ENCODE measurements at regions not wholly inside any gene's neighbourhood (a gene's known extent, or its start where the extent isn't known, plus 50 kb on each side); places are given as distances from the start of the nearest gene placed in this dataset.
"Not testable (repeated sequence)": the region's sequence is repeated elsewhere in the genome, so short reads cannot be mapped to it uniquely, and the experiment has no call there.

GRCh38 chr1:86798608-86799291, 94.4 kb downstream of the SH3GLB1 start:
- Mint-ChIP-seq H3K27ac (no peak overlapping the region), H3K9me3 (peaks cover 0 to 3% of the 10 kb centered on the region in 2 donors), H3K36me3 (peaks cover 0 to 5% of the 10 kb centered on the region in 2 donors)
- ATAC-seq (peak; percentile 73 to 82), DNase-seq (ENCODE audit: low spot score in 2 of 2) (no peak)

GRCh38 chr1:86803641-86804040, 99.3 kb downstream of the SH3GLB1 start:
- H3K9me3 Mint-ChIP-seq; H3K36me3 Mint-ChIP-seq; DNase-seq (ENCODE audit: low spot score in 2 of 2); H3K27ac Mint-ChIP-seq; ATAC-seq: not testable (repeated sequence)

GRCh38 chr1:86805898-86806519, 101.6 kb downstream of the SH3GLB1 start:
- not testable (repeated sequence) for H3K9me3 Mint-ChIP-seq; H3K27ac Mint-ChIP-seq; DNase-seq (ENCODE audit: low spot score in 2 of 2); H3K36me3 Mint-ChIP-seq; ATAC-seq

GRCh38 chr1:86811142-86811924, 102.6 kb downstream of the SELENOF start:
- Mint-ChIP-seq H3K27ac (no peak overlapping the region), H3K36me3 (no peaks in the 10 kb centered on the region), H3K9me3 (no peaks in the 10 kb centered on the region)
- ATAC-seq (no peak), DNase-seq (ENCODE audit: low spot score in 2 of 2) (no peak)

GRCh38 chr1:86812286-86812685, 101.6 kb downstream of the SELENOF start:
- Mint-ChIP-seq H3K36me3 (no peaks in the 10 kb centered on the region), H3K27ac (no peak overlapping the region), H3K9me3 (no peaks in the 10 kb centered on the region)
- DNase-seq (ENCODE audit: low spot score in 2 of 2) (no peak), ATAC-seq (no peak)

All from activated naive CD4-positive, alpha-beta T cell treated with anti-CD3 and anti-CD28 coated beads, Interleukin-2, amount 50 U/mL, for 72 hours (primary cell).